ENCODE measurements at regions not wholly inside any gene's neighbourhood (a gene's known extent, or its start where the extent isn't known, plus 50 kb on each side); places are given as distances from the start of the nearest gene placed in this dataset.

- intact Hi-C loops (cut with micrococcal nuclease): no loop called here
- no peak overlapping the region for H3K27ac Mint-ChIP-seq
Measured at GRCh38 chr1:239888639-239889038, 203.0 kb upstream of the FMN2 start.

GRCh38 chr1:239891621-239892358 lies 199.9 kb upstream of the FMN2 start:
- H3K36me3 ChIP-seq (replicated peaks in 1 of 2; ENCODE audit: control insufficient read depth in 1 of 2, insufficient read depth in 2 of 2, low read length in 2 of 2): no peaks in the 10 kb centered on the region

More at GRCh38 chr1:239888639-239889038, 203.0 kb upstream of the FMN2 start:
- TF ChIP-seq CTCF (IDR thresholded peaks at IDR 0.05): no peak
- no peak overlapping the region for H3K4me2 ChIP-seq (replicated peaks; ENCODE audit: extremely low read depth, low read length, poor library complexity, severe bottlenecking)
- H3K9ac ChIP-seq (ENCODE audit: insufficient read depth, low read length, poor library complexity, severe bottlenecking): no peak overlapping the region
- H3K79me2 ChIP-seq (ENCODE audit: insufficient read depth, low read length): no peaks in the 10 kb centered on the region
- H3K9me3 Mint-ChIP-seq: peaks cover 0 to 2% (median 0%) of the 10 kb centered on the region in 7 donors
- no peaks in the 10 kb centered on the region for H3K4me1 ChIP-seq (ENCODE audit: control insufficient read depth in 1 of 2, insufficient read depth in 2 of 2, low read length in 2 of 2)
- H3K27me3 ChIP-seq (ENCODE audit: control insufficient read depth in 2 of 2, insufficient read depth in 2 of 2, low read length in 2 of 2): no peaks in the 10 kb centered on the region
- no peaks in the 10 kb centered on the region for H3K9me3 ChIP-seq (replicated peaks in 1 of 2; ENCODE audit: control insufficient read depth in 1 of 2, insufficient read depth in 1 of 2, low read length in 2 of 2)
- no peak for DNase-seq
- H2AFZ ChIP-seq (ENCODE audit: insufficient read depth, low read depth, low read length, poor library complexity, severe bottlenecking): no peak overlapping the region
- H3K27ac ChIP-seq (ENCODE audit: low read depth in 1 of 2, low read length in 2 of 2): no peak overlapping the region
- no peaks in the 10 kb centered on the region for H3K36me3 Mint-ChIP-seq
- no peaks in the 10 kb centered on the region for H3K36me3 ChIP-seq (replicated peaks in 1 of 2; ENCODE audit: control insufficient read depth in 1 of 2, insufficient read depth in 2 of 2, low read length in 2 of 2)
- WGBS (ENCODE audit: insufficient coverage): 100% methylated on average over 2 of the region's 4 CpGs
- H3K4me3 Mint-ChIP-seq: no peak overlapping the region
- H3K27me3 Mint-ChIP-seq (ENCODE audit: low read depth in 3 of 3): peaks cover 0 to 2% (median 0%) of the 10 kb centered on the region in 3 donors
- H3K4me3 ChIP-seq (replicated peaks in 1 of 3; ENCODE audit: low read depth in 2 of 3, low read length in 3 of 3): no peak overlapping the region
- no peaks in the 10 kb centered on the region for H4K20me1 ChIP-seq (ENCODE audit: insufficient read depth, low read length)
- H3K4me1 Mint-ChIP-seq: peaks cover 3% of the 10 kb centered on the region

More at GRCh38 chr1:239891621-239892358, 199.9 kb upstream of the FMN2 start:
- no peak overlapping the region for H2AFZ ChIP-seq (ENCODE audit: insufficient read depth, low read depth, low read length, poor library complexity, severe bottlenecking)
- H3K4me2 ChIP-seq (replicated peaks; ENCODE audit: extremely low read depth, low read length, poor library complexity, severe bottlenecking): no peak overlapping the region
- DNase-seq: no peak
- Mint-ChIP-seq H3K4me3 (no peak overlapping the region), H3K36me3 (no peaks in the 10 kb centered on the region), H3K4me1 (peaks cover 3% of the 10 kb centered on the region), H3K27ac (no peak overlapping the region), H3K9me3 (peaks cover 0 to 2% (median 0%) of the 10 kb centered on the region in 7 donors), H3K27me3 (ENCODE audit: low read depth in 3 of 3) (peaks cover 0 to 3% (median 0%) of the 10 kb centered on the region in 3 donors)
- no peaks in the 10 kb centered on the region for H3K4me1 ChIP-seq (ENCODE audit: control insufficient read depth in 1 of 2, insufficient read depth in 2 of 2, low read length in 2 of 2)
- H3K4me3 ChIP-seq (replicated peaks in 1 of 3; ENCODE audit: low read depth in 2 of 3, low read length in 3 of 3): no peak overlapping the region
- no peaks in the 10 kb centered on the region for H3K79me2 ChIP-seq (ENCODE audit: insufficient read depth, low read length)
- no peak overlapping the region for H3K27ac ChIP-seq (ENCODE audit: low read depth in 1 of 2, low read length in 2 of 2)
- no peaks in the 10 kb centered on the region for H3K9me3 ChIP-seq (replicated peaks in 1 of 2; ENCODE audit: control insufficient read depth in 1 of 2, insufficient read depth in 1 of 2, low read length in 2 of 2)
- H3K27me3 ChIP-seq (ENCODE audit: control insufficient read depth in 2 of 2, insufficient read depth in 2 of 2, low read length in 2 of 2): no peaks in the 10 kb centered on the region
- no peak overlapping the region for H3K9ac ChIP-seq (ENCODE audit: insufficient read depth, low read length, poor library complexity, severe bottlenecking)
- WGBS (ENCODE audit: insufficient coverage): 100% methylated on average over 1 of the region's 5 CpGs
- no peaks in the 10 kb centered on the region for H4K20me1 ChIP-seq (ENCODE audit: insufficient read depth, low read length)
- no peak for TF ChIP-seq CTCF (IDR thresholded peaks at IDR 0.05)
- intact Hi-C loops (cut with micrococcal nuclease): no loop called here

Data from CD14-positive monocyte (primary cell).